IMR-90 (cell line): ENCODE measurements at regions not wholly inside any gene's neighbourhood (a gene's known extent, or its start where the extent isn't known, plus 50 kb on each side); places are given as distances from the start of the nearest gene placed in this dataset.

Experiments used
- ATAC-seq: fragments of 200-7000 bp; cut with Tn5 transposase; 2 replicates; pipeline ENCODE4 v1.9.1; 2020; ENCODE audit warnings: low read depth, mild to moderate bottlenecking, moderate library complexity
- BruUV-seq: library from RNA; stranded (reverse); fragments of 400-500 nt; replicated peaks from 2 replicates; lab custom pipeline; 2021; lab: Mats Ljungman, UMichigan
- CTCF ChIA-PET: fragments of 300-600 bp; formaldehyde crosslinking; extraction: SDS; loops from one replicate; lab custom pipeline; 2021; ENCODE audit warnings: antibody characterized with exemption; lab: Yijun Ruan, JAX
- POLR2A ChIA-PET: fragments of 300-600 bp; sonication (Branson Sonifier 250); formaldehyde crosslinking; loops from one replicate; lab custom pipeline; 2022; ENCODE audit warnings: antibody characterized with exemption; ENCODE audit not compliant: unreplicated experiment; lab: Charles Lee
- DNase-seq: peaks from one replicate; pipeline ENCODE4 v3.0.0; 2013
- H2AFZ ChIP-seq: replicated peaks from 2 replicates; pipeline ENCODE3; 2013; ENCODE audit warnings: low read length, mild to moderate bottlenecking; ENCODE audit not compliant: poor library complexity
- H2AK5ac ChIP-seq: 2 replicates; pipeline ENCODE4 v1.6.1; 2013; ENCODE audit warnings: low read depth, low read length, inconsistent platforms
- H2AK9ac ChIP-seq: replicated peaks from 2 replicates; pipeline ENCODE3; 2013; ENCODE audit warnings: mild to moderate bottlenecking, low read depth, low read length, moderate library complexity; ENCODE audit not compliant: poor library complexity
- H2BK120ac ChIP-seq: 2 replicates; pipeline ENCODE4 v1.6.1; 2013; ENCODE audit warnings: low read depth, low read length, inconsistent platforms
- H2BK15ac ChIP-seq: 3 replicates; pipeline ENCODE4 v1.6.1; 2013; ENCODE audit warnings: low read depth, low read length, inconsistent platforms
- H2BK20ac ChIP-seq: 2 replicates; pipeline ENCODE4 v1.6.1; 2013; ENCODE audit warnings: low read depth, mild to moderate bottlenecking, inconsistent platforms, low read length, moderate library complexity
- H2BK5ac ChIP-seq: 2 replicates; pipeline ENCODE4 v1.6.1; 2013; ENCODE audit warnings: mild to moderate bottlenecking, low read depth, low read length, inconsistent platforms; ENCODE audit not compliant: poor library complexity, severe bottlenecking
- H3K14ac ChIP-seq: replicated peaks from 2 replicates; pipeline ENCODE4 v1.6.1; 2013; ENCODE audit warnings: low read depth, low read length, inconsistent platforms
- H3K18ac ChIP-seq: 2 replicates; pipeline ENCODE4 v1.6.1; 2013; ENCODE audit warnings: low read depth, low read length, control low read depth
- H3K23ac ChIP-seq: 2 replicates; pipeline ENCODE4 v1.6.1; 2013; ENCODE audit warnings: low read depth, low read length, inconsistent platforms
- H3K27ac ChIP-seq: 2 replicates; pipeline ENCODE4 v1.5.1; 2013; ENCODE audit warnings: mild to moderate bottlenecking, control low read depth, low read length; ENCODE audit not compliant: insufficient read depth
- H3K27me3 ChIP-seq: 2 replicates; pipeline ENCODE4 v1.6.1; 2013; ENCODE audit warnings: low read length; ENCODE audit not compliant: control insufficient read depth, insufficient read depth
- H3K36me3 ChIP-seq: 2 replicates; pipeline ENCODE4 v1.6.1; 2013; ENCODE audit warnings: low read length, mixed read lengths; ENCODE audit not compliant: control insufficient read depth, insufficient read depth
- H3K4ac ChIP-seq: 2 replicates; pipeline ENCODE4 v1.6.1; 2013; ENCODE audit warnings: low read depth, low read length, inconsistent platforms
- H3K4me1 ChIP-seq: 2 replicates; pipeline ENCODE4 v1.6.1; 2013; ENCODE audit warnings: low read length, mixed read lengths; ENCODE audit not compliant: control insufficient read depth, insufficient read depth
- H3K4me2 ChIP-seq: 2 replicates; pipeline ENCODE4 v1.6.1; 2013; ENCODE audit warnings: low read depth, mild to moderate bottlenecking, control low read depth, low read length, moderate library complexity
- H3K4me3 ChIP-seq: 2 replicates; pipeline ENCODE4 v1.5.1; 2013; ENCODE audit warnings: low read depth, mild to moderate bottlenecking, control low read depth, low read length, moderate library complexity; ENCODE audit not compliant: insufficient read depth
- H3K56ac ChIP-seq: 2 replicates; pipeline ENCODE4 v1.6.1; 2013; ENCODE audit warnings: low read length, inconsistent platforms; ENCODE audit not compliant: insufficient read depth; ENCODE audit errors: extremely low read depth
- H3K79me1 ChIP-seq, 2 experiments: 2 replicates each; pipeline ENCODE4 v1.6.1; 2013; ENCODE audit warnings: low read length in 2 of 2, inconsistent platforms in 1 of 2, low read depth in 1 of 2
- H3K9ac ChIP-seq: 2 replicates; pipeline ENCODE4 v1.6.1; 2013; ENCODE audit warnings: low read depth, low read length, control low read depth
- H3K9me1 ChIP-seq: 2 replicates; pipeline ENCODE4 v1.6.1; 2013; ENCODE audit warnings: low read length, inconsistent platforms; ENCODE audit not compliant: insufficient read depth
- H3K9me3 ChIP-seq: 2 replicates; pipeline ENCODE4 v1.6.1; 2013; ENCODE audit warnings: low read length; ENCODE audit not compliant: control insufficient read depth, insufficient read depth
- H4K20me1 ChIP-seq: 2 replicates; pipeline ENCODE4 v1.6.1; 2013; ENCODE audit warnings: low read length, inconsistent platforms; ENCODE audit not compliant: insufficient read depth
- H4K5ac ChIP-seq: 2 replicates; pipeline ENCODE4 v1.6.1; 2013; ENCODE audit warnings: mild to moderate bottlenecking, low read depth, low read length, control low read depth
- H4K8ac ChIP-seq, 2 experiments: 2 replicates each; pipeline ENCODE4 v1.6.1; 2013; ENCODE audit warnings: low read depth in 2 of 2, low read length in 2 of 2, control low read depth in 1 of 2, inconsistent platforms in 1 of 2
- H4K91ac ChIP-seq: 2 replicates; pipeline ENCODE4 v1.6.1; 2013; ENCODE audit warnings: low read depth, low read length, inconsistent platforms; ENCODE audit not compliant: insufficient read depth
- BHLHE40 ChIP-seq: fragments of 150-350 bp; IDR thresholded peaks from 2 replicates; pipeline ENCODE4 v1.6.1; 2016; ENCODE audit warnings: mild to moderate bottlenecking, low read depth, low read length
- CHD1 ChIP-seq: IDR thresholded peaks from 2 replicates; pipeline ENCODE4 v1.6.1; 2012; ENCODE audit warnings: low read depth, low read length, improper control_type of control experiment
- MAFK ChIP-seq: IDR thresholded peaks from 2 replicates; pipeline ENCODE4 v1.6.1; 2012; ENCODE audit warnings: low read depth, low read length, improper control_type of control experiment
- MXI1 ChIP-seq: IDR thresholded peaks from 2 replicates; pipeline ENCODE4 v1.6.1; 2012; ENCODE audit warnings: low read depth, mild to moderate bottlenecking, low read length, moderate library complexity, borderline replicate concordance
- NFE2L2 ChIP-seq: fragments of 150-350 bp; IDR thresholded peaks from 2 replicates; pipeline ENCODE4 v1.6.1; 2016; ENCODE audit warnings: low read depth, mild to moderate bottlenecking, low read length
- RCOR1 ChIP-seq: IDR thresholded peaks from 2 replicates; pipeline ENCODE4 v1.6.1; 2012; ENCODE audit warnings: mild to moderate bottlenecking, low read length, improper control_type of control experiment; ENCODE audit not compliant: insufficient replicate concordance
- SMC3 ChIP-seq: fragments of 150-350 bp; IDR thresholded peaks from 2 replicates; pipeline ENCODE4 v1.6.1; 2016; ENCODE audit warnings: low read depth, mild to moderate bottlenecking, antibody characterized with exemption, low read length, moderate library complexity
- WGBS, 2 experiments: methylation state at CpG; one replicate each; pipeline versions ENCODE4 v1.1.5 to v1.1.7; 2013; ENCODE audit warnings: missing lambda C conversion rate in 2 of 2; ENCODE audit not compliant: insufficient read length in 1 of 2; ENCODE audit errors: extremely low coverage in 2 of 2; 5-methylcytosine and 5-hydroxymethylcytosine counted together
- dilution Hi-C: fragments of 300-500 bp; cut with HindIII; formaldehyde crosslinking; loops from one replicate; pipeline ENCODE4 v1.14.3; 2018; ENCODE audit warnings: low sequenced_read_pairs; ENCODE audit not compliant: unreplicated experiment
- in situ Hi-C: fragments of 300-500 bp; cut with MboI; formaldehyde crosslinking; loops from 3 replicates; pipeline ENCODE4 v1.14.3; 2019; ENCODE audit warnings: low sequenced_read_pairs, inconsistent platforms, mixed read lengths
- intact Hi-C: fragments of 100-400 bp; cut with micrococcal nuclease; formaldehyde crosslinking; loops from 2 replicates; pipeline ENCODE4 v1.10.0; 2022
- TF ChIP-seq, protein P1 (sequence below): fragments of 150-350 bp; IDR thresholded peaks from 2 replicates; pipeline ENCODE4 v1.6.1; 2016; ENCODE audit warnings: low read depth, mild to moderate bottlenecking, low read length, moderate library complexity, borderline replicate concordance

DNA sequence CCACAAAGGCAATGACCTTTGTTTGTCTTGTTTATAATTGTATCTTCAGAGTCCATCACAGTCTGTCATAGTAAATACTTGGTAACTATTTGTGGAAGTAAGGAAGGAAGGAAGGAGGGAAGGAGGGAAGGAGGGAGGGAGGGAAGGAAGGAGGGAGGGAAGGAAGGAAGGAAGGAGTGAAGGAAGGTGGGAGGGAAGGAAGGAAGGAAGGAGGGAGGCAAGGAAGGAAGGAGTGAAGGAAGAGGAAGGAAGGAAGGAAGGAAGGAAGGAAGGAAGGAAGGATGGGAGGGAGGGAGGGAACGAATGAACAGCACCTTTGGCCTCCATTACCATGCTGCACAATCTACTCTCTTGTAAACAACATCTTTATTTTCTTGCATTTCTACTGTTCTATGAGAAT, 559.5 kb upstream of the PKN2 start:
- H3K14ac ChIP-seq: no peak overlapping the region
- no CpG with 5 or more reads among the region's 1 CpG for WGBS, 2 experiments
- no TSS peak for BruUV-seq
- H3K27me3 ChIP-seq: no peaks in the 10 kb centered on the region
- in situ Hi-C loops (no loop called here), intact Hi-C loops (no loop called here), dilution Hi-C loops (no loop called here)
- H3K18ac ChIP-seq: no peak overlapping the region
- POLR2A ChIA-PET: no interaction called here
- H4K91ac ChIP-seq: no peak overlapping the region
- H3K9me1 ChIP-seq: no peaks in the 10 kb centered on the region
- CTCF ChIA-PET: no interaction called here
- no peaks in the 10 kb centered on the region for H3K79me1 ChIP-seq
- TF ChIP-seq RCOR1 (no peak), SMC3 (no peak), BHLHE40 (no peak), CHD1 (no peak), MXI1 (no peak), NFE2L2 (no peak), MAFK (no peak)
- TF ChIP-seq, protein P1, sequence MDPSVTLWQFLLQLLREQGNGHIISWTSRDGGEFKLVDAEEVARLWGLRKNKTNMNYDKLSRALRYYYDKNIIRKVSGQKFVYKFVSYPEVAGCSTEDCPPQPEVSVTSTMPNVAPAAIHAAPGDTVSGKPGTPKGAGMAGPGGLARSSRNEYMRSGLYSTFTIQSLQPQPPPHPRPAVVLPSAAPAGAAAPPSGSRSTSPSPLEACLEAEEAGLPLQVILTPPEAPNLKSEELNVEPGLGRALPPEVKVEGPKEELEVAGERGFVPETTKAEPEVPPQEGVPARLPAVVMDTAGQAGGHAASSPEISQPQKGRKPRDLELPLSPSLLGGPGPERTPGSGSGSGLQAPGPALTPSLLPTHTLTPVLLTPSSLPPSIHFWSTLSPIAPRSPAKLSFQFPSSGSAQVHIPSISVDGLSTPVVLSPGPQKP: no peak
- H3K27ac ChIP-seq: no peak overlapping the region
- H2AK9ac ChIP-seq: no peak overlapping the region
- no peak overlapping the region for H2AK5ac ChIP-seq
- no peak overlapping the region for H3K23ac ChIP-seq
- no peak overlapping the region for H3K4ac ChIP-seq
- H2BK120ac ChIP-seq: no peak overlapping the region
- H3K4me3 ChIP-seq: no peak overlapping the region
- H2AFZ ChIP-seq: no peak overlapping the region
- no peaks in the 10 kb centered on the region for H3K36me3 ChIP-seq
- no peak overlapping the region for H3K56ac ChIP-seq
- DNase-seq: no peak
- no peak for ATAC-seq
- H2BK5ac ChIP-seq: no peak overlapping the region
- H2BK15ac ChIP-seq: no peak overlapping the region
- H3K9me3 ChIP-seq: no peaks in the 10 kb centered on the region
- H4K20me1 ChIP-seq: no peaks in the 10 kb centered on the region
- no peaks in the 10 kb centered on the region for H3K4me1 ChIP-seq
- H3K4me2 ChIP-seq: no peak overlapping the region
- H3K9ac ChIP-seq: no peak overlapping the region
- H2BK20ac ChIP-seq: no peak overlapping the region
- H4K5ac ChIP-seq: no peak overlapping the region
- no peak overlapping the region for H4K8ac ChIP-seq
